ENCODE measurements at regions not wholly inside any gene's neighbourhood (a gene's known extent, or its start where the extent isn't known, plus 50 kb on each side); places are given as distances from the start of the nearest gene placed in this dataset.

DNA sequence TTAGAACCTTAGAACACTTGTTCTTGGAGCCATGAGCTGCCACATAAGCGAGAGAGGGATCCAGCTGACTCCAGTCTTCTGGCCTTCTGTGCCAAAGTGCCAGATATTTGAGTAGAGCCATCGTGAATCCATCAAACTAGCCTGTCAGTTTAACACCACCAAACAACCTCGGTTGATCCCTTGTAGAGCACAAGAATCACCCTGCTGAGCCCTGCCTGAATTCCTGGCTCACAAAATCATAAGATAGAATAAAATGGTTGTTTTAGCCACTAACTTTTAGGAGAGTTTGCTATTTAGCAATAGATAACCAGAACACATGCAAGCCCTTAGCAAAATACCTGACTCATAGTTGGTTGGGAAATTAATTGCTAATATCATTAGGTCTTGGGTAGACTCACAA is 407.6 kb upstream of the PROK2 start:
- H3K36me3 ChIP-seq = no peaks in the 10 kb centered on the region
- no peaks in the 10 kb centered on the region for H3K4me1 ChIP-seq
- 88 to 100% methylated on average over 2 to 3 of the region's 3 CpGs for WGBS, 2 donors
- no peak for ATAC-seq (ENCODE audit: low FRiP score in 2 of 2)
- no peaks in the 10 kb centered on the region for H3K27me3 ChIP-seq
- no peak for TF ChIP-seq POLR2A (IDR thresholded peaks at IDR 0.05)
- TF ChIP-seq, protein P1, sequence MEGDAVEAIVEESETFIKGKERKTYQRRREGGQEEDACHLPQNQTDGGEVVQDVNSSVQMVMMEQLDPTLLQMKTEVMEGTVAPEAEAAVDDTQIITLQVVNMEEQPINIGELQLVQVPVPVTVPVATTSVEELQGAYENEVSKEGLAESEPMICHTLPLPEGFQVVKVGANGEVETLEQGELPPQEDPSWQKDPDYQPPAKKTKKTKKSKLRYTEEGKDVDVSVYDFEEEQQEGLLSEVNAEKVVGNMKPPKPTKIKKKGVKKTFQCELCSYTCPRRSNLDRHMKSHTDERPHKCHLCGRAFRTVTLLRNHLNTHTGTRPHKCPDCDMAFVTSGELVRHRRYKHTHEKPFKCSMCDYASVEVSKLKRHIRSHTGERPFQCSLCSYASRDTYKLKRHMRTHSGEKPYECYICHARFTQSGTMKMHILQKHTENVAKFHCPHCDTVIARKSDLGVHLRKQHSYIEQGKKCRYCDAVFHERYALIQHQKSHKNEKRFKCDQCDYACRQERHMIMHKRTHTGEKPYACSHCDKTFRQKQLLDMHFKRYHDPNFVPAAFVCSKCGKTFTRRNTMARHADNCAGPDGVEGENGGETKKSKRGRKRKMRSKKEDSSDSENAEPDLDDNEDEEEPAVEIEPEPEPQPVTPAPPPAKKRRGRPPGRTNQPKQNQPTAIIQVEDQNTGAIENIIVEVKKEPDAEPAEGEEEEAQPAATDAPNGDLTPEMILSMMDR (IDR thresholded peaks at IDR 0.05) = no peak
- TF ChIP-seq EP300 (IDR thresholded peaks at IDR 0.05) = no peak
- TF ChIP-seq POLR2AphosphoS5 (IDR thresholded peaks at IDR 0.05) = no peak
- H3K9me3 ChIP-seq = no peaks in the 10 kb centered on the region
- no peak overlapping the region for H3K4me3 ChIP-seq
- no peak overlapping the region for H3K27ac ChIP-seq
- DNase-seq = no peak

DNA sequence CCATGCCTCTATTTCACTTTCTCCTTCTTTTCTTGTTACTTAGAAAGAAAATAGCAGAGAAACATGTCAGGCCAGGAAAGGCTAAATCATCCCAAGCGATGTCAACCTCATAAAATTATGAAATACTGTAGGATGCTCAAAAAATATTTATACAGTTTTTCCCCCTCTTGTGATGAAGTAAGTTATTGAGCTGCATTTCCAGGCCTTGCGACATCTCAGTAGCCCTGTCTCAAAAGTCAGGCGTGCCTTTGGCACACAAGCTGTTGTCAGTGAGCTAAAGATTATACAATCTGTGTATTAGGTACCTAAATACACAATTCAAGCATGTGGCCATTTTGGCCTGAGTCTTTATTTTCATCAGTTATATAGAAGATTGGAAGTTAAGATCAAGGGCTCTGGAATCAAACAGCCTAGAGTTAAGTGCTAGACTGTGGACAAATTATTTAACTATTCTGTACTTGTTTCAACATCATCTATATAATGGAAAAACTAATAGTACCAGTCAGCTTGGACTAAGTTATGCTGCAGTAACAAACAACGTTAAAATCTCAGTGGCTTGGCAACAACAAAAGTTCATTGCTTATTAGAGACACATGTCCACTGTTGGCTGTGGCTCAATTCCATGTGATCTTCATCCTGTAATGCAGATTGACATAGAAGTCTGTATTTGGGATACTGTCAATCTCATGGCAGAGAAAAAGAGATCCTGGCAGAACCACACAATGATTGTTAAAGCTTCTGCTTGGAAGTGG is 406.4 kb upstream of the PROK2 start:
- peaks cover 0 to 3% (median 0%) of the 10 kb centered on the region in 4 donors for H3K4me1 ChIP-seq
- ATAC-seq (ENCODE audit: low FRiP score in 2 of 2) (no peak), DNase-seq (no peak)
- no peaks in the 10 kb centered on the region for H3K9me3 ChIP-seq
- TF ChIP-seq EP300 (IDR thresholded peaks at IDR 0.05) = no peak
- TF ChIP-seq, protein P1 (IDR thresholded peaks at IDR 0.05) = no peak
- no peak for TF ChIP-seq POLR2A (IDR thresholded peaks at IDR 0.05)
- no peak for TF ChIP-seq POLR2AphosphoS5 (IDR thresholded peaks at IDR 0.05)
- 73 to 79% methylated on average over 4 of the region's 4 CpGs for WGBS, 2 donors
- H3K27ac ChIP-seq = no peak overlapping the region
- H3K4me3 ChIP-seq = no peak overlapping the region
- H3K27me3 ChIP-seq = no peaks in the 10 kb centered on the region
- H3K36me3 ChIP-seq = no peaks in the 10 kb centered on the region

DNA sequence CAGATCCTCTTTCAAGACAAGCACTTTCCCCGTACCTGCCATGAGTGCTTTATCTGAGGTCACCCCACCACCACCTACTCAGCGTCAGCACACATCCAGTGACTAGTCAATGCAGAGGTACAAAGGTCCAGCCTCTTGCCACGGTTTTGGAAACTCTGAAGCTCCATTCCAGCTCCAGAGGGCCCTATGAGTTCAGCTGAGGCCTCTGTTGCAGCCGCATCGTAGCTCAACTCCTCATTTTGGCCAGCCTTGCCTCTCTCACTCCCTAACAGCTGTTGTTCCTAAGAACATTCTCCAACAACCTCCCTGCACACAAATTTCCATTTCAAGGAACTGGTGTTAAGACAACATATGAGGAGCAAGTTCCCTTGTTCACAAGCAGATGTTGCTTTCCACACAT is 405.1 kb upstream of the PROK2 start:
- Histone ChIP-seq H3K4me3 (no peak overlapping the region), H3K27me3 (no peaks in the 10 kb centered on the region), H3K27ac (no peak overlapping the region), H3K36me3 (no peaks in the 10 kb centered on the region), H3K4me1 (peaks cover 0 to 7% (median 0%) of the 10 kb centered on the region in 4 donors), H3K9me3 (no peaks in the 10 kb centered on the region)
- DNase-seq = no peak
- TF ChIP-seq EP300 (IDR thresholded peaks at IDR 0.05) (no peak), POLR2AphosphoS5 (IDR thresholded peaks at IDR 0.05) (no peak), POLR2A (IDR thresholded peaks at IDR 0.05) (no peak)
- TF ChIP-seq, protein P1 (IDR thresholded peaks at IDR 0.05) = no peak
- WGBS, 2 donors = 84 to 86% methylated on average over 5 of the region's 5 CpGs
- no peak for ATAC-seq (ENCODE audit: low FRiP score in 2 of 2)

DNA sequence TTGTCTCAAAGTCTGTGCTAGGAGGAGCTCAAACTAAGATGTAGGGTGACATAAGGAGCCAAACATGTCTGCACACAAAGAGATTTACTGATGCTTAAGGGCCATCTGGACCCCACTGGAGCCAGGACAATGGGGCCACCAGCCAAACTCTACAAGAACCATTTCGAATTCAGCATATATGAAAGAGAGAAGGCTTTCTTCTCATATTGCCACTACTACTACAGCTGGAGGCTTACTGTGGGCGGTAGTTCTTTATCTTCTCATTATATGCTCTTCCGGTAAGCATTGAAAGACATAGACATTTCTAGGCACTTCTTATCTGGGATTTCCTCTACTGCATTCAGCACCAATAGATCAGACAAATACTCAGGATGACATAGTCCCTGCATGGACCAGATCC is 404.4 kb upstream of the PROK2 start:
- no peak for ATAC-seq (ENCODE audit: low FRiP score in 2 of 2)
- Histone ChIP-seq H3K27ac (no peak overlapping the region), H3K4me3 (no peak overlapping the region), H3K4me1 (peaks cover 0 to 7% (median 0%) of the 10 kb centered on the region in 4 donors), H3K9me3 (no peaks in the 10 kb centered on the region), H3K27me3 (no peaks in the 10 kb centered on the region), H3K36me3 (no peaks in the 10 kb centered on the region)
- WGBS, 2 donors = 82 to 88% methylated on average over 3 of the region's 3 CpGs
- TF ChIP-seq POLR2A (IDR thresholded peaks at IDR 0.05) (no peak), POLR2AphosphoS5 (IDR thresholded peaks at IDR 0.05) (no peak), EP300 (IDR thresholded peaks at IDR 0.05) (no peak)
- TF ChIP-seq, protein P1 (IDR thresholded peaks at IDR 0.05) = no peak
- no peak for DNase-seq

DNA sequence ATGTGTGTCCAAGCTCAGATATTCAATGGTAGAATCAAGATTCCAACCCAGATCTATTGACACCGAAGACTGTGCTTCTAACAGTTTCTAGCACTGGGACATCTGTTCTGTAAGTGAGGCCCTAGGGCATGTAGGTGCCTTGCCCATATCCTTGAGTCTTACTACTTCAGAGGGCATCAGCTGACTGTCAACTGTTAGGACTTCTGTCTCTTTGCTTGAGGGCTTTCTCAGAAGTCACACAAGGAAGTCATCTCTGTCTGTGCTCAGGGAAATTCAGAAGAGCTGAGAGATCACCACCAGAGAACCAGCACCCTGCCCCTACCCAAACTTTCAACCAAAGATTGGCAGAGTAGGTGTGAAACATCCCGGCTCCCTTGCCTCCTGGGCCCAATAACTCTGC is 403.6 kb upstream of the PROK2 start:
- no peak for TF ChIP-seq EP300 (IDR thresholded peaks at IDR 0.05)
- TF ChIP-seq, protein P1 (IDR thresholded peaks at IDR 0.05) = no peak
- TF ChIP-seq POLR2AphosphoS5 (IDR thresholded peaks at IDR 0.05) = no peak
- no peak for TF ChIP-seq POLR2A (IDR thresholded peaks at IDR 0.05)

More for the DNA sequence above, 403.6 kb upstream of the PROK2 start:
- no peak overlapping the region for H3K4me3 ChIP-seq
- 86 to 100% methylated on average over 2 of the region's 2 CpGs for WGBS, 2 donors
- no peak for ATAC-seq (ENCODE audit: low FRiP score in 2 of 2)
- H3K36me3 ChIP-seq = no peaks in the 10 kb centered on the region
- no peaks in the 10 kb centered on the region for H3K9me3 ChIP-seq
- no peaks in the 10 kb centered on the region for H3K27me3 ChIP-seq
- H3K27ac ChIP-seq = no peak overlapping the region
- no peak for DNase-seq
- peaks cover 0 to 7% (median 0%) of the 10 kb centered on the region in 4 donors for H3K4me1 ChIP-seq
